Body of pancreas (tissue), 4 donors: ENCODE measurements at regions not wholly inside any gene's neighbourhood (a gene's known extent, or its start where the extent isn't known, plus 50 kb on each side); places are given as distances from the start of the nearest gene placed in this dataset.

ENCODE experiments used
- CTCF ChIP-seq, 7 experiments: fragments of 450-650 bp in 4 of 7; fragments of 200-600 bp in 3 of 7; sonication (generic) in 3 of 7; IDR thresholded peaks; one replicate each; pipeline ENCODE4 v1.5.1; 2016 to 2019; ENCODE audit warnings: antibody characterized with exemption in 7 of 7
- POLR2A ChIP-seq, 3 donors: fragments of 450-650 bp; IDR thresholded peaks; one replicate each; pipeline ENCODE4 v1.6.1; 2016; ENCODE audit warnings: antibody characterized with exemption in 3 of 3, mild to moderate bottlenecking in 2 of 3

- TF ChIP-seq POLR2A (IDR thresholded peaks at IDR 0.05): no peak
- no peak for TF ChIP-seq CTCF (IDR thresholded peaks at IDR 0.05)
These were observed 96.7 kb upstream of the PIK3CG start for GRCh38 chr7:106768324-106768751.
